CD4-positive, alpha-beta memory T cell (primary cell): ENCODE measurements at regions not wholly inside any gene's neighbourhood (a gene's known extent, or its start where the extent isn't known, plus 50 kb on each side); places are given as distances from the start of the nearest gene placed in this dataset.

Source experiments
- CTCF ChIA-PET: fragments of 350-600 bp; sonication (Branson Sonifier 250); formaldehyde crosslinking; loops from one replicate; lab custom pipeline; 2021; ENCODE audit warnings: inconsistent platforms; ENCODE audit not compliant: partially characterized antibody; lab: Charles Lee
- POLR2A ChIA-PET: fragments of 350-600 bp; sonication (Branson Sonifier 250); formaldehyde crosslinking; loops from one replicate; lab custom pipeline; 2021; ENCODE audit not compliant: partially characterized antibody; lab: Charles Lee
- DNase-seq, 5 donors: peaks; one replicate each; pipeline versions ENCODE4 v3.0.0 to v3.0.0-alpha.2; 2020 to 2022; ENCODE audit warnings: mixed read lengths in 1 of 5
- H3K27ac ChIP-seq: one replicate; pipeline ENCODE4 v1.7.0; 2013; ENCODE audit warnings: low read depth, low read length
- H3K27me3 ChIP-seq: 2 replicates; pipeline ENCODE4 v1.7.0; 2013; ENCODE audit warnings: mild to moderate bottlenecking, low read length, moderate library complexity; ENCODE audit not compliant: insufficient read depth
- H3K36me3 ChIP-seq: 2 replicates; pipeline ENCODE4 v1.7.0; 2013; ENCODE audit warnings: mild to moderate bottlenecking, low read length, moderate library complexity; ENCODE audit not compliant: insufficient read depth
- H3K4me1 ChIP-seq: 2 replicates; pipeline ENCODE4 v1.7.0; 2013; ENCODE audit warnings: mild to moderate bottlenecking, low read length, moderate library complexity; ENCODE audit not compliant: insufficient read depth
- H3K4me3 ChIP-seq, 2 donors: one replicate each; pipeline ENCODE4 v1.7.0; 2013; ENCODE audit warnings: low read length in 2 of 2, mild to moderate bottlenecking in 1 of 2
- H3K9me3 ChIP-seq, 2 donors: one replicate each; pipeline ENCODE4 v1.7.0; 2013; ENCODE audit warnings: low read length in 2 of 2, control low read depth in 1 of 2; ENCODE audit not compliant: control insufficient read depth in 1 of 2
- H3K27ac Mint-ChIP-seq, 7 donors: one replicate each; pipeline ENCODE4 v1.8.0; 2020 to 2021; ENCODE audit warnings: mixed read lengths in 7 of 7, mild to moderate bottlenecking in 6 of 7, inconsistent platforms in 3 of 7, moderate library complexity in 3 of 7
- H3K27me3 Mint-ChIP-seq, 2 donors: one replicate each; pipeline ENCODE4 v1.8.0; 2020 to 2021; ENCODE audit warnings: mixed read lengths in 2 of 2
- H3K36me3 Mint-ChIP-seq, 2 donors: one replicate each; pipeline ENCODE4 v1.8.0; 2020 to 2021; ENCODE audit warnings: mixed read lengths in 2 of 2, inconsistent platforms in 1 of 2, mild to moderate bottlenecking in 1 of 2
- H3K4me1 Mint-ChIP-seq, 4 donors: one replicate each; pipeline ENCODE4 v1.8.0; 2020 to 2021; ENCODE audit warnings: mixed read lengths in 4 of 4, mild to moderate bottlenecking in 1 of 4
- H3K4me3 Mint-ChIP-seq, 8 donors: one replicate each; pipeline ENCODE4 v1.8.0; 2020 to 2021; ENCODE audit warnings: mixed read lengths in 8 of 8, mild to moderate bottlenecking in 7 of 8, moderate library complexity in 6 of 8, inconsistent platforms in 3 of 8
- H3K9me3 Mint-ChIP-seq, 8 donors: one replicate each; pipeline ENCODE4 v1.8.0; 2020 to 2021; ENCODE audit warnings: mixed read lengths in 8 of 8, mild to moderate bottlenecking in 5 of 8, inconsistent platforms in 3 of 8, moderate library complexity in 1 of 8
- intact Hi-C: fragments of 100-400 bp; cut with micrococcal nuclease; formaldehyde crosslinking; loops from one replicate; pipeline ENCODE4 v1.15.1; 2023

- Histone ChIP-seq H3K4me3 (no peak overlapping the region), H3K9me3 (no peaks in the 10 kb centered on the region), H3K4me1 (no peaks in the 10 kb centered on the region), H3K36me3 (no peaks in the 10 kb centered on the region), H3K27me3 (no peaks in the 10 kb centered on the region), H3K27ac (no peak overlapping the region)
- no peak overlapping the region for H3K4me3 Mint-ChIP-seq
- no peak overlapping the region for H3K27ac Mint-ChIP-seq
- no peaks in the 10 kb centered on the region for H3K27me3 Mint-ChIP-seq
- H3K9me3 Mint-ChIP-seq: peaks cover 0 to 11% (median 6%) of the 10 kb centered on the region in 8 donors
- H3K36me3 Mint-ChIP-seq: no peaks in the 10 kb centered on the region
- intact Hi-C loops: no loop called here
- CTCF ChIA-PET: no interaction called here
- POLR2A ChIA-PET: no interaction called here
- no peaks in the 10 kb centered on the region for H3K4me1 Mint-ChIP-seq
- DNase-seq: no peak
These were observed 246.1 kb upstream of the ZNF462 start for GRCh38 chr9:106616851-106617345.

- ChIA-PET POLR2A (no interaction called here), CTCF (no interaction called here)
- Mint-ChIP-seq H3K4me3 (no peak overlapping the region), H3K4me1 (no peaks in the 10 kb centered on the region), H3K27me3 (no peaks in the 10 kb centered on the region), H3K27ac (no peak overlapping the region), H3K36me3 (no peaks in the 10 kb centered on the region), H3K9me3 (peaks cover 0 to 15% (median 7%) of the 10 kb centered on the region in 8 donors)
- no peaks in the 10 kb centered on the region for H3K9me3 ChIP-seq
- H3K27ac ChIP-seq: no peak overlapping the region
- no peak for DNase-seq
- H3K36me3 ChIP-seq: no peaks in the 10 kb centered on the region
- H3K4me1 ChIP-seq: no peaks in the 10 kb centered on the region
- intact Hi-C loops: no loop called here
- no peaks in the 10 kb centered on the region for H3K27me3 ChIP-seq
- H3K4me3 ChIP-seq: no peak overlapping the region
These were observed 243.8 kb upstream of the ZNF462 start for GRCh38 chr9:106619211-106619610.

- peaks cover 0 to 15% (median 6%) of the 10 kb centered on the region in 8 donors for H3K9me3 Mint-ChIP-seq
- Histone ChIP-seq H3K27ac (no peak overlapping the region), H3K9me3 (no peaks in the 10 kb centered on the region), H3K4me3 (no peak overlapping the region), H3K36me3 (no peaks in the 10 kb centered on the region), H3K4me1 (no peaks in the 10 kb centered on the region), H3K27me3 (no peaks in the 10 kb centered on the region)
- DNase-seq: no peak
- ChIA-PET CTCF (no interaction called here), POLR2A (no interaction called here)
- intact Hi-C loops: no loop called here
- no peak overlapping the region for H3K27ac Mint-ChIP-seq
- H3K4me1 Mint-ChIP-seq: no peaks in the 10 kb centered on the region
- no peaks in the 10 kb centered on the region for H3K27me3 Mint-ChIP-seq
- no peaks in the 10 kb centered on the region for H3K36me3 Mint-ChIP-seq
- H3K4me3 Mint-ChIP-seq: no peak overlapping the region
These were observed 242.9 kb upstream of the ZNF462 start for GRCh38 chr9:106620081-106620480.

- Mint-ChIP-seq H3K27me3 (no peaks in the 10 kb centered on the region), H3K27ac (no peak overlapping the region), H3K4me1 (no peaks in the 10 kb centered on the region), H3K36me3 (no peaks in the 10 kb centered on the region), H3K9me3 (peaks cover 0 to 15% (median 5%) of the 10 kb centered on the region in 8 donors), H3K4me3 (no peak overlapping the region)
- POLR2A ChIA-PET: no interaction called here
- no peaks in the 10 kb centered on the region for H3K36me3 ChIP-seq
- intact Hi-C loops: no loop called here
- no peaks in the 10 kb centered on the region for H3K9me3 ChIP-seq
- H3K27ac ChIP-seq: no peak overlapping the region
- H3K4me3 ChIP-seq: no peak overlapping the region
- no peaks in the 10 kb centered on the region for H3K27me3 ChIP-seq
- no peak for DNase-seq
- CTCF ChIA-PET: no interaction called here
- H3K4me1 ChIP-seq: no peaks in the 10 kb centered on the region
These were observed 242.1 kb upstream of the ZNF462 start for GRCh38 chr9:106620866-106621265.

- DNase-seq: no peak
- H3K9me3 ChIP-seq: no peaks in the 10 kb centered on the region
- CTCF ChIA-PET: no interaction called here
- H3K27ac ChIP-seq: no peak overlapping the region
- H3K36me3 ChIP-seq: no peaks in the 10 kb centered on the region
- no peaks in the 10 kb centered on the region for H3K4me1 ChIP-seq
- H3K27me3 ChIP-seq: no peaks in the 10 kb centered on the region
- Mint-ChIP-seq H3K4me3 (no peak overlapping the region), H3K27ac (no peak overlapping the region), H3K36me3 (no peaks in the 10 kb centered on the region), H3K4me1 (no peaks in the 10 kb centered on the region), H3K9me3 (peaks cover 0 to 15% (median 5%) of the 10 kb centered on the region in 8 donors), H3K27me3 (no peaks in the 10 kb centered on the region)
- POLR2A ChIA-PET: no interaction called here
- no peak overlapping the region for H3K4me3 ChIP-seq
- intact Hi-C loops: no loop called here
These were observed 241.4 kb upstream of the ZNF462 start for GRCh38 chr9:106621313-106622163.

GRCh38 chr9:106622164-106622487, 240.8 kb upstream of the ZNF462 start:
- intact Hi-C loops: no loop called here
- peaks cover 0 to 15% (median 5%) of the 10 kb centered on the region in 8 donors for H3K9me3 Mint-ChIP-seq
- H3K36me3 ChIP-seq: no peaks in the 10 kb centered on the region
- H3K27me3 Mint-ChIP-seq: no peaks in the 10 kb centered on the region
- no peak overlapping the region for H3K27ac Mint-ChIP-seq
- no peak overlapping the region for H3K4me3 Mint-ChIP-seq
- POLR2A ChIA-PET: no interaction called here
- H3K36me3 Mint-ChIP-seq: no peaks in the 10 kb centered on the region
- CTCF ChIA-PET: no interaction called here
- no peak for DNase-seq
- H3K4me1 Mint-ChIP-seq: no peaks in the 10 kb centered on the region
- no peaks in the 10 kb centered on the region for H3K4me1 ChIP-seq
- H3K4me3 ChIP-seq: no peak overlapping the region
- H3K27me3 ChIP-seq: no peaks in the 10 kb centered on the region
- no peaks in the 10 kb centered on the region for H3K9me3 ChIP-seq
- H3K27ac ChIP-seq: no peak overlapping the region

- Histone ChIP-seq H3K9me3 (no peaks in the 10 kb centered on the region), H3K27me3 (no peaks in the 10 kb centered on the region), H3K27ac (no peak overlapping the region), H3K4me1 (no peaks in the 10 kb centered on the region), H3K4me3 (no peak overlapping the region), H3K36me3 (no peaks in the 10 kb centered on the region)
- no peak for DNase-seq
- Mint-ChIP-seq H3K4me1 (no peaks in the 10 kb centered on the region), H3K27me3 (no peaks in the 10 kb centered on the region), H3K27ac (no peak overlapping the region), H3K9me3 (peaks cover 0 to 10% (median 5%) of the 10 kb centered on the region in 8 donors), H3K4me3 (no peak overlapping the region), H3K36me3 (no peaks in the 10 kb centered on the region)
- CTCF ChIA-PET: no interaction called here
- intact Hi-C loops: no loop called here
- POLR2A ChIA-PET: no interaction called here
These were observed 239.4 kb upstream of the ZNF462 start for GRCh38 chr9:106623558-106623957.
